BLaER1 (cell line): ENCODE measurements at regions not wholly inside any gene's neighbourhood (a gene's known extent, or its start where the extent isn't known, plus 50 kb on each side); places are given as distances from the start of the nearest gene placed in this dataset.

ENCODE experiments used
- H3K27ac ChIP-seq: shearing (Covaris generic); formaldehyde crosslinking; 2 replicates; pipeline ENCODE4 v1.8.1; 2022
- H3K27me3 ChIP-seq: shearing (Covaris generic); formaldehyde crosslinking; 2 replicates; pipeline ENCODE4 v1.8.1; 2022
- H3K36me3 ChIP-seq: shearing (Covaris generic); formaldehyde crosslinking; 2 replicates; pipeline ENCODE4 v1.8.1; 2022
- H3K4me1 ChIP-seq: shearing (Covaris generic); formaldehyde crosslinking; 2 replicates; pipeline ENCODE4 v1.8.1; 2022
- H3K4me2 ChIP-seq: shearing (Covaris generic); formaldehyde crosslinking; 2 replicates; pipeline ENCODE4 v1.8.1; 2022
- H3K4me3 ChIP-seq: shearing (Covaris generic); formaldehyde crosslinking; 2 replicates; pipeline ENCODE4 v1.8.1; 2022
- H3K9ac ChIP-seq: shearing (Covaris generic); formaldehyde crosslinking; 2 replicates; pipeline ENCODE4 v1.8.1; 2022
- H3K9me3 ChIP-seq: shearing (Covaris generic); formaldehyde crosslinking; 2 replicates; pipeline ENCODE4 v1.8.1; 2022
- H4K20me1 ChIP-seq: shearing (Covaris generic); formaldehyde crosslinking; 2 replicates; pipeline ENCODE4 v1.8.1; 2022
- Cebpa-rat ChIP-seq: shearing (Covaris generic); IDR thresholded peaks from 2 replicates; pipeline ENCODE4 v1.8.1; 2022

DNA sequence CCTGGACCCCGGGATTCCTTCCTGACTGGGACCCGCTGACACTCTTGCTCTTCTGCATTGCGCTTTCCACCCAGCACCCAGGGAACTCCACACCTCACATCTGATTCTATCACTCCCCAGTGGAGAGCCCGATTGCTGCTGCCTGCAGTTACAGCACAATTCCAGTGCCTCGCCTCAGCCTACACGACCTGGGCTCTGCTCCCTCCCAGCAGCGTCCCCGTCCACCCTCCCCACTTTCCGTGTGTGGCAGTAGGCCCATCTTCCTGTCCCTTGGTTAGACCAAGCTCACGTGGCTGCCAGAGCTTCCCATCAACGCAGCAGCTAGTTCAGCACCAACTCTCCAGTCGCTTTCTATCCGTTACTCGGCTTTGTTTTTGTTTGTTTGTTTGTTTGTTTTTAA is 66.6 kb upstream of the SORBS2 start:
- H3K4me3 ChIP-seq = no peak overlapping the region

DNA sequence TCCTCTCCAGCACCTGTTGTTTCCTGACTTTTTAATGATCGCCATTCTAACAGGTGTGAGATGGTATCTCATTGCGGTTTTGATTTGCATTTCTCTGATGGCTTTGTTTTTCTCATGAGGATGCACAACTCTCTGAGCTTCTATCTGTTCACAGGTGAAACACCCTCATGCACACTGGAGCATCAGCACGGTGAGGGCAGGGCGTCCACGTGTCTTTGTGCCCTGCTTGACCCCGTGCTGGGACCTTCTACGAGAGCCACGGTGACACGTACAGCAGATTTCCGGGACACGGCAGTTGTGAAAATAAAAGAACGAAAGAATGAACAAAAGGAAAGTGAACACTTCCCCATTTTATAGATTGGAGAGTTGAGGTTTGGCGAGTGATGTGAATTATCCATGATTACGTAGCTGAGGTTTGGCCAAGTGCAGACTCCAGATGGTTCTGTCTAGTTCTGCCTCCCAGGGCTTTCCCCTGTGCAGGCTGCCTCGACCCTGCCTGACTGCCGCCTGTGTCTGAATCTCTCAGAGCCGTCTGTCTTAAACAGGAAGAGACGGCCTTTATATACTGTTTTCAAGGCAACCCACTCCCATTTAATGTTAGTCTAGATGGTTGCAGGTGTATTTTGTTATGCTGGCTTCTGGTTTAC is 67.8 kb upstream of the SORBS2 start:
- H3K36me3 ChIP-seq = no peaks in the 10 kb centered on the region
- H3K27me3 ChIP-seq = no peaks in the 10 kb centered on the region
- no peak overlapping the region for H3K27ac ChIP-seq
- H4K20me1 ChIP-seq = no peaks in the 10 kb centered on the region
- no peak for TF ChIP-seq Cebpa-rat
- no peaks in the 10 kb centered on the region for H3K4me1 ChIP-seq
- no peak overlapping the region for H3K4me2 ChIP-seq
- H3K9me3 ChIP-seq = no peaks in the 10 kb centered on the region; the same call in 1 of the 2 replicates
- no peak overlapping the region for H3K4me3 ChIP-seq
- no peak overlapping the region for H3K9ac ChIP-seq

More for the DNA sequence above, 66.6 kb upstream of the SORBS2 start:
- no peaks in the 10 kb centered on the region for H3K36me3 ChIP-seq
- H3K27ac ChIP-seq = no peak overlapping the region
- no peak for TF ChIP-seq Cebpa-rat
- no peak overlapping the region for H3K9ac ChIP-seq
- no peaks in the 10 kb centered on the region for H3K27me3 ChIP-seq
- no peak overlapping the region for H3K4me2 ChIP-seq
- H3K4me1 ChIP-seq = no peaks in the 10 kb centered on the region
- H4K20me1 ChIP-seq = no peaks in the 10 kb centered on the region
- no peaks in the 10 kb centered on the region; the same call in 1 of the 2 replicates for H3K9me3 ChIP-seq

DNA sequence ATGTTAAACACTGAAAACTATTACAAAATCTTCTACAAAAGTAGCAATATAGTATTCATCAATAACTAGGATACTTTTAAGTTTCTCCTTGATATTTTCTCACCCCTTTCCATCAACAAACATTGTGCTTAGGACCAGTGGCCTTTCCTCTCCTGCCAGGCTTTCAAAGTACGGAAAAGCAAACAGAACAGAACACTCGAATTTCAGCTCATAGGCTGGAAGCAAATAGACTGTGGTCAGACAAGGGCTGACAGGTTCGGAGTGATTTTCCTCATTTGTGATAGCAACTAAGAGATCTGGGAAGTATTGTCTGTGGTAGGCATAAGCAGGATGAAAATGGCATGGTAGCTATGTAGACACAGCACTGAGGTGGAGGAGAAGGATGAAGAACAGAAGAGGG is 68.6 kb upstream of the SORBS2 start:
- Histone ChIP-seq H3K27ac (no peak overlapping the region), H3K4me1 (no peaks in the 10 kb centered on the region), H3K9me3 (no peaks in the 10 kb centered on the region; the same call in 1 of the 2 replicates), H3K4me2 (no peak overlapping the region), H3K4me3 (no peak overlapping the region), H4K20me1 (no peaks in the 10 kb centered on the region), H3K27me3 (no peaks in the 10 kb centered on the region), H3K9ac (no peak overlapping the region), H3K36me3 (no peaks in the 10 kb centered on the region)
- TF ChIP-seq Cebpa-rat = no peak

DNA sequence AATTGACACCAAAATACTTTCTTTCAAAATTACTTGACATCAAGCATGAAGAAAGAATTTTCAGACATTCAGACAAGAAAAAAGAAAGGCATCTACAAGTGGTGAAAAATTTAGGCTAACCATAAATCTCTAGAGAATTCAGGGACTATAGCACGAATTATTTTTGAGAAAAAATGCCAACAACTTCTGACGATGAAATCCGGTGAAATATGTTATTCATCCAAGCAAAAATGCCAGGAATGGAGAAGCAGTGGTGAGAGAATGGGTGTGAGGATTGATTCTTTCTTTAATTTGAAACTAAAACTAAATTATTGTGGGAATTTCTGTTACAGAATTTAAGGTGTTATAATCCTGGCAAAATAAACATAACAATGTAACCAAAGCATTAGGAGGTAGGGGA is 69.4 kb upstream of the SORBS2 start:
- H3K27ac ChIP-seq = no peak overlapping the region
- no peak for TF ChIP-seq Cebpa-rat
- H3K4me3 ChIP-seq = no peak overlapping the region
- no peaks in the 10 kb centered on the region for H3K4me1 ChIP-seq
- H3K9me3 ChIP-seq = no peaks in the 10 kb centered on the region; the same call in 1 of the 2 replicates
- no peaks in the 10 kb centered on the region for H3K36me3 ChIP-seq
- no peaks in the 10 kb centered on the region for H3K27me3 ChIP-seq
- no peak overlapping the region for H3K4me2 ChIP-seq
- H3K9ac ChIP-seq = no peak overlapping the region
- no peaks in the 10 kb centered on the region for H4K20me1 ChIP-seq

DNA sequence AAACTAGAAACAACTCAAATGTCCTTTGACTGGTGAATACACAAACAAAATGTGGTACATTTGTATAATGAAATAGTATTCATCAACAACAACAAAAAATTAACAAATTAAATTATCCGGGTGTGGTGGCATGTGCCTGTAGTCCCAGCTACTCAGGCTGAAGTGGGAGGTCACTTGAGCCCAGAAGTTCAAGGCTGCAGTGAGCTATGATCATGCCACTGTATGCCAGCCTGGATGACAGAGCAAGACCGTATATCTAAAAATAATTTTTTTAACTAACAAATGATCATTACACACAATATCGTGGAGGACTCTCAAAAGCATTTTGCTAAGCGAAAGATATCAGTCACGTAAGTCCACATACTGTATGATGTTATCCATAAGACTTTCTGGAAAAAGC is 71.6 kb upstream of the SORBS2 start:
- Histone ChIP-seq H3K27ac (no peak overlapping the region), H3K4me1 (peaks cover 12% of the 10 kb centered on the region), H3K27me3 (no peaks in the 10 kb centered on the region), H3K9ac (no peak overlapping the region), H4K20me1 (no peaks in the 10 kb centered on the region), H3K4me3 (no peak overlapping the region), H3K9me3 (peaks cover 6% of the 10 kb centered on the region), H3K4me2 (no peak overlapping the region), H3K36me3 (no peaks in the 10 kb centered on the region)
- TF ChIP-seq Cebpa-rat = no peak

DNA sequence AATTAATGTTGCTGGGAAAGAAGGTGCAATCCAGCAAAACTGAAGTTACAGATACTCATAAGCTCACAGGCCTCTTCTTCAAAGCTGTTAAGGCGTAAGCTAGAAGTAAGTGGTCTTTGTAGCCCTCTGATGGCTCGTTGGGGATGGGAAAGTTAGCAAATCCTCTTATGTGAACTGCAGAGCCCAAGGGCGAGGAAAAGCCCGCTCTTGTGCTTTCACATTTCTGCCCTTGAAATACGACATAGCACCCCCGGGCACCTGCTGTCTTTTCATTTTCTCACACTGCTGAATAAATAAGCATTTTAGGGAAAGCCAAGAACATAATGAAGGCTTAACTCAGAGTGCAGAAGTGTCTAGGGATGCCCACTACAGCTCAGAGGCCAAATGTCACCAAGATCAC is 73.1 kb upstream of the SORBS2 start:
- no peak for TF ChIP-seq Cebpa-rat
- H3K4me2 ChIP-seq = no peak overlapping the region

DNA sequence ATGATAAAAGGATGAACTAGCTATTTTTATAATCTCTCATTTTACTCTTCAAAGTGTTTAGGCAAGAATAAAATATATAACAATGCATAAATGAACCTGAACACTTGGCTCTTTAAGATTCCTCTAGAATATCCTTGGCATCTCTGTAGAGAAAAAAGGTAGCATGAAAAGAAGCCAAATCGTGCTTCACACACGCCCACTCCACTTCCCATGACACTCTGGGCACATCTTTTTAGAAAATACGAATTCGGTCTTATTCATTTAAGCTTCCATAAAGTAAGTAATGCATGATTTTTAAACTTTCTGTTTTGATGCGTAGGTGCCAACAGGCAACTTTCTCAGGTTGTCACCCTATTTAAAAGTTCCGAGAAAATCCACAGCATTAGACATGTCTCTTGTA is 73.6 kb upstream of the SORBS2 start:
- Histone ChIP-seq H3K4me1 (peaks cover 12% of the 10 kb centered on the region), H3K27ac (no peak overlapping the region), H3K36me3 (no peaks in the 10 kb centered on the region), H3K4me3 (no peak overlapping the region), H4K20me1 (no peaks in the 10 kb centered on the region), H3K9ac (no peak overlapping the region), H3K9me3 (peaks cover 10% of the 10 kb centered on the region), H3K27me3 (no peaks in the 10 kb centered on the region), H3K4me2 (no peak overlapping the region)
- no peak for TF ChIP-seq Cebpa-rat

More for the DNA sequence above, 73.1 kb upstream of the SORBS2 start:
- Histone ChIP-seq H4K20me1 (no peaks in the 10 kb centered on the region), H3K4me1 (peaks cover 12% of the 10 kb centered on the region), H3K27me3 (no peaks in the 10 kb centered on the region), H3K9ac (no peak overlapping the region), H3K9me3 (peaks cover 10% of the 10 kb centered on the region), H3K36me3 (no peaks in the 10 kb centered on the region), H3K27ac (no peak overlapping the region), H3K4me3 (no peak overlapping the region)

DNA sequence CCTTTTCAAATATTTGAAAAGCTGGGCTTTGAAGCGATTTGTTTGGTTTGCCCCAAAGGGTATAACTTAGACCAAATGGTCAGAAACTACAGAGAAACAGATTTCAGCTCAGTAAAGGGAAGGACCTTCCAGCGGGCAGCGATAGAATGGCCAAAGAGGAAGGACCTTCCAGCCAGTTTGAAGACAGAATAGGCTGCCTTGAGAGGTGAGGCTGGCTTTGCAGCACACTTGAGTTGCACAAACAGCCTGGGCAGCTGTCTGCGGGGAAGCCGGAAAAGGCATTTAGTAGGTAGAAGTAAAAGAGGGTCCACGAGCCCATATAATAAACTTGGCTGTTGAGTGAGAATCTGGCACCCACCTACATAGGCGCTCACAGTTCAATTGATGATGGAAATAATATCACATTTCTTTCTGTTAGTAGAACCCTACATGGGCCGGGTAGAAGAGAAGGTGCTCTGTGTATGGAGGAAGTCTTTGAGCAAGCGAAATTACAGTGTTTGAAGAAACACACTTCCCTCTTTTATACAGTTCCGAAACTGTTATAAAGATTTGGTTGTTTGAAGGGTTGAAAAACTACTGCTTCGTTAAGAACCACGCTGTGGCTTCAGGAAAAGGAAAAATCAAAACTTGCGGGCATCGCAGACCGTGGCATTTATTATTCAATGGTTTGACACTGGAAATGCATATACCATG is 75.0 kb upstream of the SORBS2 start:
- Histone ChIP-seq H3K9ac (no peak overlapping the region), H4K20me1 (no peaks in the 10 kb centered on the region), H3K27ac (no peak overlapping the region), H3K4me1 (peaks cover 12% of the 10 kb centered on the region), H3K36me3 (no peaks in the 10 kb centered on the region), H3K4me2 (peak overlapping the region; percentile 39), H3K4me3 (no peak overlapping the region), H3K9me3 (peaks cover 10% of the 10 kb centered on the region), H3K27me3 (no peaks in the 10 kb centered on the region)
- TF ChIP-seq Cebpa-rat = no peak

DNA sequence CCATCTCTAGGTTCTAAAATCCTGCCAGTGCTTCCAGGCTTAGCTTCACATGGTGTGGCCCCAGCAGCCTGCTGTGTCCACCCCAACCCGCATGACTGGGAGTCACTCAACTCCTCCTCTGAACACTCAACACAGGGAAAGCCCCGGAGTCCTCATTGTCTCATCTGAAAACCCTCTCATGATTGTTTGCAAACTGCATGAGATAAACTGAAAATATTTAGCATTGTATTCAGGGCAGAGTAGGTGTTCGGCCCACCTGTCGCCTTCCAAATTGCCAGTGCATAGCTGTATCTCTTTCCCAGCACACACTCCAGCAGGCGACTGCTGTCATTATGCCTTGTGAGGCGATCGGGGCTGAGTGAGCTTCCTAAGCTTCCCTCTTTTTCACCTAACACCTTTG is 76.7 kb upstream of the SORBS2 start:
- Histone ChIP-seq H3K27ac (no peak overlapping the region), H3K9ac (no peak overlapping the region), H3K9me3 (peaks cover 10% of the 10 kb centered on the region), H3K4me1 (peaks cover 12% of the 10 kb centered on the region), H4K20me1 (no peaks in the 10 kb centered on the region), H3K36me3 (no peaks in the 10 kb centered on the region), H3K27me3 (no peaks in the 10 kb centered on the region), H3K4me3 (no peak overlapping the region), H3K4me2 (no peak overlapping the region)
- TF ChIP-seq Cebpa-rat = no peak

DNA sequence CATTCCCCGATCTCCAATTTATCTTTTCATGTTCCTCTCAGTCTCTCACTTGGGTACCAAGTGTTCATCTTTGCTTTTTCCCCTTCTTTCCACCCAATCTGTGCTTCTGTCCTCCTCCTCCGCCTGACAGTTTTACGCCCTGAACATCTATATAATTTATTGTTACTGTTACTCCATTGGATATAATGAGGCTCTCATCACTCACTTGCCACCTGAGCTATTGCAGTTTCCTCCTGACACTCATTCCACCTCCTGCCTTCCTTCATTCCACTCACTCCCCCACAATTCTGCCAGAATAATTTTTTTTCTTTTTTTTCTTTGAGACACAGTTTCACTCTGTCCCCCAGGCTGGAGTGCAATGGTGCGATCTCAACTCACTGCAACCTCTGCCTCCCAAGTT is 77.6 kb upstream of the SORBS2 start:
- H3K4me2 ChIP-seq = no peak overlapping the region
- no peak overlapping the region for H3K9ac ChIP-seq
- no peaks in the 10 kb centered on the region for H4K20me1 ChIP-seq
- no peaks in the 10 kb centered on the region for H3K36me3 ChIP-seq
- no peak overlapping the region for H3K4me3 ChIP-seq
- H3K9me3 ChIP-seq = peaks cover 10% of the 10 kb centered on the region
- H3K27me3 ChIP-seq = no peaks in the 10 kb centered on the region
- no peak for TF ChIP-seq Cebpa-rat
- H3K27ac ChIP-seq = no peak overlapping the region
- H3K4me1 ChIP-seq = peaks cover 12% of the 10 kb centered on the region
